ENCODE measurements at regions not wholly inside any gene's neighbourhood (a gene's known extent, or its start where the extent isn't known, plus 50 kb on each side); places are given as distances from the start of the nearest gene placed in this dataset.

- H3K27ac ChIP-seq (ENCODE audit: low read depth in 2 of 2, low read length in 1 of 2), result no peak overlapping the region
- WGBS, 2 donors, result 81 to 94% methylated on average over 1 of the region's 1 CpG
- H3K27me3 ChIP-seq (ENCODE audit: control insufficient read depth in 1 of 2, insufficient read depth in 2 of 2, low read length in 2 of 2), result no peaks in the 10 kb centered on the region
- H3K9me3 ChIP-seq (ENCODE audit: control insufficient read depth in 2 of 2, insufficient read depth in 1 of 2, low read depth in 1 of 2, low read length in 1 of 2), result no peaks in the 10 kb centered on the region
- no peak overlapping the region for H3K4me3 ChIP-seq (ENCODE audit: low read depth in 1 of 2, low read length in 2 of 2)
- H3K4me1 ChIP-seq (ENCODE audit: control insufficient read depth in 2 of 2, insufficient read depth in 2 of 2, low read length in 1 of 2), result no peaks in the 10 kb centered on the region
- no peaks in the 10 kb centered on the region for H3K36me3 ChIP-seq (ENCODE audit: control insufficient read depth in 2 of 2, insufficient read depth in 2 of 2, low read length in 1 of 2)
These were observed 172.4 kb downstream of the ABCA8 start for GRCh38 chr17:68782789-68783188.

GRCh38 chr17:68780596-68780995, 174.6 kb downstream of the ABCA8 start:
- WGBS, 2 donors, result 90 to 91% methylated on average over 4 of the region's 4 CpGs
- no peaks in the 10 kb centered on the region for H3K27me3 ChIP-seq (ENCODE audit: control insufficient read depth in 1 of 2, insufficient read depth in 2 of 2, low read length in 2 of 2)
- H3K27ac ChIP-seq (ENCODE audit: low read depth in 2 of 2, low read length in 1 of 2), result no peak overlapping the region
- H3K4me1 ChIP-seq (ENCODE audit: control insufficient read depth in 2 of 2, insufficient read depth in 2 of 2, low read length in 1 of 2), result no peaks in the 10 kb centered on the region
- H3K9me3 ChIP-seq (ENCODE audit: control insufficient read depth in 2 of 2, insufficient read depth in 1 of 2, low read depth in 1 of 2, low read length in 1 of 2), result no peaks in the 10 kb centered on the region
- no peaks in the 10 kb centered on the region for H3K36me3 ChIP-seq (ENCODE audit: control insufficient read depth in 2 of 2, insufficient read depth in 2 of 2, low read length in 1 of 2)
- H3K4me3 ChIP-seq (ENCODE audit: low read depth in 1 of 2, low read length in 2 of 2), result no peak overlapping the region

GRCh38 chr17:68778726-68779125, 176.5 kb downstream of the ABCA8 start:
- Histone ChIP-seq H3K27ac (ENCODE audit: low read depth in 2 of 2, low read length in 1 of 2) (no peak overlapping the region), H3K4me1 (ENCODE audit: control insufficient read depth in 2 of 2, insufficient read depth in 2 of 2, low read length in 1 of 2) (no peaks in the 10 kb centered on the region), H3K36me3 (ENCODE audit: control insufficient read depth in 2 of 2, insufficient read depth in 2 of 2, low read length in 1 of 2) (no peaks in the 10 kb centered on the region), H3K9me3 (ENCODE audit: control insufficient read depth in 2 of 2, insufficient read depth in 1 of 2, low read depth in 1 of 2, low read length in 1 of 2) (no peaks in the 10 kb centered on the region), H3K27me3 (ENCODE audit: control insufficient read depth in 1 of 2, insufficient read depth in 2 of 2, low read length in 2 of 2) (no peaks in the 10 kb centered on the region), H3K4me3 (ENCODE audit: low read depth in 1 of 2, low read length in 2 of 2) (no peak overlapping the region)
- 83 to 87% methylated on average over 4 of the region's 4 CpGs for WGBS, 2 donors

GRCh38 chr17:68777856-68778694, 176.9 kb upstream of the FAM20A start:
- no peaks in the 10 kb centered on the region for H3K9me3 ChIP-seq (ENCODE audit: control insufficient read depth in 2 of 2, insufficient read depth in 1 of 2, low read depth in 1 of 2, low read length in 1 of 2)
- H3K36me3 ChIP-seq (ENCODE audit: control insufficient read depth in 2 of 2, insufficient read depth in 2 of 2, low read length in 1 of 2), result no peaks in the 10 kb centered on the region
- H3K27me3 ChIP-seq (ENCODE audit: control insufficient read depth in 1 of 2, insufficient read depth in 2 of 2, low read length in 2 of 2), result no peaks in the 10 kb centered on the region
- H3K4me1 ChIP-seq (ENCODE audit: control insufficient read depth in 2 of 2, insufficient read depth in 2 of 2, low read length in 1 of 2), result no peaks in the 10 kb centered on the region
- WGBS, 2 donors, result 46 to 54% methylated on average over 10 of the region's 10 CpGs
- no peak overlapping the region for H3K27ac ChIP-seq (ENCODE audit: low read depth in 2 of 2, low read length in 1 of 2)
- no peak overlapping the region for H3K4me3 ChIP-seq (ENCODE audit: low read depth in 1 of 2, low read length in 2 of 2)

GRCh38 chr17:68777243-68777855, 176.2 kb upstream of the FAM20A start:
- 34 to 44% methylated on average over 5 of the region's 5 CpGs for WGBS, 2 donors
- Histone ChIP-seq H3K4me3 (ENCODE audit: low read depth in 1 of 2, low read length in 2 of 2) (no peak overlapping the region), H3K36me3 (ENCODE audit: control insufficient read depth in 2 of 2, insufficient read depth in 2 of 2, low read length in 1 of 2) (no peaks in the 10 kb centered on the region), H3K9me3 (ENCODE audit: control insufficient read depth in 2 of 2, insufficient read depth in 1 of 2, low read depth in 1 of 2, low read length in 1 of 2) (no peaks in the 10 kb centered on the region), H3K4me1 (ENCODE audit: control insufficient read depth in 2 of 2, insufficient read depth in 2 of 2, low read length in 1 of 2) (no peaks in the 10 kb centered on the region), H3K27ac (ENCODE audit: low read depth in 2 of 2, low read length in 1 of 2) (no peak overlapping the region), H3K27me3 (ENCODE audit: control insufficient read depth in 1 of 2, insufficient read depth in 2 of 2, low read length in 2 of 2) (no peaks in the 10 kb centered on the region)

GRCh38 chr17:68776451-68776850, 175.3 kb upstream of the FAM20A start:
- WGBS, 2 donors, result 87 to 90% methylated on average over 3 of the region's 3 CpGs
- H3K36me3 ChIP-seq (ENCODE audit: control insufficient read depth in 2 of 2, insufficient read depth in 2 of 2, low read length in 1 of 2), result no peaks in the 10 kb centered on the region
- no peak overlapping the region for H3K4me3 ChIP-seq (ENCODE audit: low read depth in 1 of 2, low read length in 2 of 2)
- no peak overlapping the region for H3K27ac ChIP-seq (ENCODE audit: low read depth in 2 of 2, low read length in 1 of 2)
- no peaks in the 10 kb centered on the region for H3K27me3 ChIP-seq (ENCODE audit: control insufficient read depth in 1 of 2, insufficient read depth in 2 of 2, low read length in 2 of 2)
- H3K9me3 ChIP-seq (ENCODE audit: control insufficient read depth in 2 of 2, insufficient read depth in 1 of 2, low read depth in 1 of 2, low read length in 1 of 2), result no peaks in the 10 kb centered on the region
- H3K4me1 ChIP-seq (ENCODE audit: control insufficient read depth in 2 of 2, insufficient read depth in 2 of 2, low read length in 1 of 2), result no peaks in the 10 kb centered on the region

- Histone ChIP-seq H3K9me3 (ENCODE audit: control insufficient read depth in 2 of 2, insufficient read depth in 1 of 2, low read depth in 1 of 2, low read length in 1 of 2) (no peaks in the 10 kb centered on the region), H3K4me3 (ENCODE audit: low read depth in 1 of 2, low read length in 2 of 2) (no peak overlapping the region), H3K27ac (ENCODE audit: low read depth in 2 of 2, low read length in 1 of 2) (no peak overlapping the region), H3K36me3 (ENCODE audit: control insufficient read depth in 2 of 2, insufficient read depth in 2 of 2, low read length in 1 of 2) (no peaks in the 10 kb centered on the region), H3K27me3 (ENCODE audit: control insufficient read depth in 1 of 2, insufficient read depth in 2 of 2, low read length in 2 of 2) (no peaks in the 10 kb centered on the region), H3K4me1 (ENCODE audit: control insufficient read depth in 2 of 2, insufficient read depth in 2 of 2, low read length in 1 of 2) (no peaks in the 10 kb centered on the region)
- 88 to 91% methylated on average over 2 of the region's 2 CpGs for WGBS, 2 donors
These were observed 174.8 kb upstream of the FAM20A start for GRCh38 chr17:68775969-68776368.

- Histone ChIP-seq H3K4me3 (ENCODE audit: low read depth in 1 of 2, low read length in 2 of 2) (no peak overlapping the region), H3K9me3 (ENCODE audit: control insufficient read depth in 2 of 2, insufficient read depth in 1 of 2, low read depth in 1 of 2, low read length in 1 of 2) (no peaks in the 10 kb centered on the region), H3K27ac (ENCODE audit: low read depth in 2 of 2, low read length in 1 of 2) (no peak overlapping the region), H3K27me3 (ENCODE audit: control insufficient read depth in 1 of 2, insufficient read depth in 2 of 2, low read length in 2 of 2) (no peaks in the 10 kb centered on the region), H3K36me3 (ENCODE audit: control insufficient read depth in 2 of 2, insufficient read depth in 2 of 2, low read length in 1 of 2) (no peaks in the 10 kb centered on the region), H3K4me1 (ENCODE audit: control insufficient read depth in 2 of 2, insufficient read depth in 2 of 2, low read length in 1 of 2) (no peaks in the 10 kb centered on the region)
These were observed 174.2 kb upstream of the FAM20A start for GRCh38 chr17:68775318-68775717.

GRCh38 chr17:68771867-68772515, 170.8 kb upstream of the FAM20A start:
- Histone ChIP-seq H3K36me3 (ENCODE audit: control insufficient read depth in 2 of 2, insufficient read depth in 2 of 2, low read length in 1 of 2) (no peaks in the 10 kb centered on the region), H3K9me3 (ENCODE audit: control insufficient read depth in 2 of 2, insufficient read depth in 1 of 2, low read depth in 1 of 2, low read length in 1 of 2) (no peaks in the 10 kb centered on the region), H3K27me3 (ENCODE audit: control insufficient read depth in 1 of 2, insufficient read depth in 2 of 2, low read length in 2 of 2) (no peaks in the 10 kb centered on the region), H3K4me3 (ENCODE audit: low read depth in 1 of 2, low read length in 2 of 2) (no peak overlapping the region), H3K27ac (ENCODE audit: low read depth in 2 of 2, low read length in 1 of 2) (no peak overlapping the region), H3K4me1 (ENCODE audit: control insufficient read depth in 2 of 2, insufficient read depth in 2 of 2, low read length in 1 of 2) (no peaks in the 10 kb centered on the region)
- 36 to 41% methylated on average over 8 of the region's 8 CpGs for WGBS, 2 donors
